ENCODE measurements at regions not wholly inside any gene's neighbourhood (a gene's known extent, or its start where the extent isn't known, plus 50 kb on each side); places are given as distances from the start of the nearest gene placed in this dataset.

DNA sequence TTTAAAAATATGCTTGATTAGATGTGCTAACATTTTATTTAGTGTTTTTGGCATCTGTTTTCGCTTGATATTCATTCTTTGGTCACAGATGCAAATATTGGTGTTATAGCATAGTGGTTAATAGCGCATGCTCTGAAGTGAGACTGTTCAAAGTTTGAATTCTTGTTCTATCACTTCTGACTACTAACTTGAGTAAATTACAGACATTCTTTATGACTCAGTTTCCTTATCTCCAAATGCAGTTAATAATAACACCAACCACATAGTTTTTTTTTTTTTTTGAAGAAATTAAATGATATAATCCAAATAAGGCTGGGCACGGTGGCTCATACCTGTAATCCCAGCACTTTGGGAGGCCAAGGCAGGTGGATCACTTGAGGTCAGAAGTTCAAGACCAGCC, 81.0 kb downstream of the TMX1 start:
- DNase-seq (no peak), FAIRE-seq (no peak)
- intact Hi-C loops (cut with DNase I): no loop called here
- H3K36me3 ChIP-seq (ENCODE audit: control insufficient read depth in 2 of 3, insufficient read depth in 3 of 3, low read length in 3 of 3): no peaks in the 10 kb centered on the region
- H3K9ac ChIP-seq (ENCODE audit: low read length in 3 of 3): no peak overlapping the region
- no peaks in the 10 kb centered on the region for H3K9me3 ChIP-seq (ENCODE audit: control insufficient read depth in 2 of 3, insufficient read depth in 1 of 3, low read length in 3 of 3)
- no peak overlapping the region for H3K27ac ChIP-seq (ENCODE audit: low read depth in 2 of 2, low read length in 2 of 2)
- no peaks in the 10 kb centered on the region for H3K4me1 ChIP-seq (ENCODE audit: control insufficient read depth in 2 of 3, insufficient read depth in 2 of 3, low read depth in 1 of 3, low read length in 3 of 3)
- TF ChIP-seq, protein P1, sequence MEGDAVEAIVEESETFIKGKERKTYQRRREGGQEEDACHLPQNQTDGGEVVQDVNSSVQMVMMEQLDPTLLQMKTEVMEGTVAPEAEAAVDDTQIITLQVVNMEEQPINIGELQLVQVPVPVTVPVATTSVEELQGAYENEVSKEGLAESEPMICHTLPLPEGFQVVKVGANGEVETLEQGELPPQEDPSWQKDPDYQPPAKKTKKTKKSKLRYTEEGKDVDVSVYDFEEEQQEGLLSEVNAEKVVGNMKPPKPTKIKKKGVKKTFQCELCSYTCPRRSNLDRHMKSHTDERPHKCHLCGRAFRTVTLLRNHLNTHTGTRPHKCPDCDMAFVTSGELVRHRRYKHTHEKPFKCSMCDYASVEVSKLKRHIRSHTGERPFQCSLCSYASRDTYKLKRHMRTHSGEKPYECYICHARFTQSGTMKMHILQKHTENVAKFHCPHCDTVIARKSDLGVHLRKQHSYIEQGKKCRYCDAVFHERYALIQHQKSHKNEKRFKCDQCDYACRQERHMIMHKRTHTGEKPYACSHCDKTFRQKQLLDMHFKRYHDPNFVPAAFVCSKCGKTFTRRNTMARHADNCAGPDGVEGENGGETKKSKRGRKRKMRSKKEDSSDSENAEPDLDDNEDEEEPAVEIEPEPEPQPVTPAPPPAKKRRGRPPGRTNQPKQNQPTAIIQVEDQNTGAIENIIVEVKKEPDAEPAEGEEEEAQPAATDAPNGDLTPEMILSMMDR (IDR thresholded peaks at IDR 0.05; ENCODE audit: borderline replicate concordance, extremely low read depth, insufficient read depth): no peak
- no peaks in the 10 kb centered on the region for H3K27me3 ChIP-seq (ENCODE audit: control insufficient read depth, insufficient read depth, low read length)
- H3K4me3 ChIP-seq (ENCODE audit: low read length in 3 of 3): no peak overlapping the region

DNA sequence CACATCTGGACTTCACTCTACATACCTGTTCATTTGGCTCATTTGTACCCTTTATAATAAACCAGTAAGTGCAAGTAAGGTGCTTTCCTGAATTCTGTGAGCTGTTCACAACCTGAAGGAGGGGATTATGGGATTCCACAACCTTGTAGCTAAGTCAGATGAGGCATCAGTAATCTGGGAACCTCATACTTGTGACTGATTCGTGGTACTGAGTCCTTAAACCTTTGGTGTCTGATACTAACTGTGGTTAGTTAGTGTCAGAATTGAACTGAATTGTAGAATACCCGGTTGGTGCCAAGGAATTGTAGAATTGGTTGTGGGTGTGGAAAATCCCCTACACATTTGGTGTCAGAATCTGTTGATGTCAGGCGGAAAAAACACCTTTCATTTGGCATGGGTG, 83.4 kb downstream of the TMX1 start:
- Histone ChIP-seq H3K9ac (ENCODE audit: low read length in 3 of 3) (no peak overlapping the region), H3K36me3 (ENCODE audit: control insufficient read depth in 2 of 3, insufficient read depth in 3 of 3, low read length in 3 of 3) (no peaks in the 10 kb centered on the region), H3K4me1 (ENCODE audit: control insufficient read depth in 2 of 3, insufficient read depth in 2 of 3, low read depth in 1 of 3, low read length in 3 of 3) (peaks cover 0 to 4% (median 0%) of the 10 kb centered on the region in 3 donors), H3K27me3 (ENCODE audit: control insufficient read depth, insufficient read depth, low read length) (no peaks in the 10 kb centered on the region), H3K4me3 (ENCODE audit: low read length in 3 of 3) (no peak overlapping the region), H3K27ac (ENCODE audit: low read depth in 2 of 2, low read length in 2 of 2) (no peak overlapping the region), H3K9me3 (ENCODE audit: control insufficient read depth in 2 of 3, insufficient read depth in 1 of 3, low read length in 3 of 3) (no peaks in the 10 kb centered on the region)
- TF ChIP-seq, protein P1 (IDR thresholded peaks at IDR 0.05; ENCODE audit: borderline replicate concordance, extremely low read depth, insufficient read depth): no peak
- intact Hi-C loops (cut with DNase I): no loop called here
- no peak for DNase-seq
- no peak for FAIRE-seq

DNA sequence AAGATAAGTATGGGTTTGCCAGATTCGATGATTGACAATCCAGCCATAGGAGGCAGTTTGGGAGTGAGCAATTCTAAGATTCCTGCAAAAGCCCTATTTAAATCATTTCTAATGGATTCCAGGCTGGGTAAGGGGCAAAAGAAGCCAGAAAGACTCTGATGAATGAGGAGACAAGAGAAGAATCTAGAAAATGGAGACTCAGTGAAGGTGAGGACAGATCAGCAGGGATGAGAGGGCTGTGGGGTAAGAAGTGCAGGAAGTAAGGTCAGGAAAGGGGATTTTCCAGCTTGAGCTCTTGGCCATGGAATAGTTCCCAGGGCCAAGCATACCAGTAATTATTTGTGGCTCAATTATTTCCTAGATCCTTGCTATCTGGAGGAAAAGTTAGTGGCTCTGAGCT, 87.3 kb downstream of the TMX1 start:
- intact Hi-C loops (cut with DNase I): no loop called here
- no peaks in the 10 kb centered on the region for H3K27me3 ChIP-seq (ENCODE audit: control insufficient read depth, insufficient read depth, low read length)
- FAIRE-seq (no peak), DNase-seq (no peak)
- H3K36me3 ChIP-seq (ENCODE audit: control insufficient read depth in 2 of 3, insufficient read depth in 3 of 3, low read length in 3 of 3): no peaks in the 10 kb centered on the region
- no peak overlapping the region for H3K27ac ChIP-seq (ENCODE audit: low read depth in 2 of 2, low read length in 2 of 2)
- TF ChIP-seq, protein P1 (IDR thresholded peaks at IDR 0.05; ENCODE audit: borderline replicate concordance, extremely low read depth, insufficient read depth): no peak
- H3K4me1 ChIP-seq (ENCODE audit: control insufficient read depth in 2 of 3, insufficient read depth in 2 of 3, low read depth in 1 of 3, low read length in 3 of 3): peaks cover 0 to 4% (median 0%) of the 10 kb centered on the region in 3 donors
- no peaks in the 10 kb centered on the region for H3K9me3 ChIP-seq (ENCODE audit: control insufficient read depth in 2 of 3, insufficient read depth in 1 of 3, low read length in 3 of 3)
- no peak overlapping the region for H3K4me3 ChIP-seq (ENCODE audit: low read length in 3 of 3)
- no peak overlapping the region for H3K9ac ChIP-seq (ENCODE audit: low read length in 3 of 3)

Measured in kidney (tissue), 13 donors.